ENCODE measurements at regions not wholly inside any gene's neighbourhood (a gene's known extent, or its start where the extent isn't known, plus 50 kb on each side); places are given as distances from the start of the nearest gene placed in this dataset.
A peak's percentile ranks its signal among the peaks of the same experiment; 100 is the strongest.

DNA sequence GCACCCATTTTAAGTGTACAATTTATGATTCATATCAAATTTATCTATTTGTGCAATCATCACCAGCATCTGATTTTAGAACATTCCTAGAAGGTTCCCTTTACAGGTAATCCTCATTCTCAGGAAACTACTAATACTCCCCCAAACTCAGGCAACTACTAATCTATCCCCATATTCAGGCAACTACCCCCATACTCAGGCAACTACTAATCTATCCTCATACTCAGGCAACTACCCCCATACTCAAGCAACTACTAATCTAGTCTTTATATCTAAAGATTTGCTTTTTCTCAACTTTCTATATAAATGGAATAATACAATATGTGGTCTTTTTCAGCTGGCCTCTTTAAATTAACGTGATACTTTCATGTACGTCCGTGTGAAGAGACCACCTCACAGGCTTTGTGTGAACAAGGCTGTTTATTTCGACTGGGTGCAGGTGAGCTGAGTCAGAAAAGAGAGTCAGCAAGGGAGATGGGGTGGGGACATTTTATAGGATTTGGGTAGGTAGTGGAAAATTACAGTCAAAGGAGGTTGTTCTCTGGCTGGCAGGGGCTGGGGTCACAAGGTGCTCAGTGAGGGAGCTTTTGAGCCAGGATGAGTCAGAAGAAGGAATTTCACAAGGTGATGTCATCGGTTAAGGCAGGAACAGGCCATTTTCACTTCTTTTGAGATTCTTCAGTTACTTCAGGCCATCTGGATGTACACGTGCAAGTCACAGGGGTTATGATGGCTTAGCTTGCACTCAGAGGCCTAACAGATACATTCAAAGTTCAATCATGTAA is 1444.5 kb upstream of the CADM2 start:
- DNase-seq: peak; percentile 9

GRCh38 chr3:83515123-83515522 is 1443.7 kb upstream of the CADM2 start:
- no peak for DNase-seq

DNA sequence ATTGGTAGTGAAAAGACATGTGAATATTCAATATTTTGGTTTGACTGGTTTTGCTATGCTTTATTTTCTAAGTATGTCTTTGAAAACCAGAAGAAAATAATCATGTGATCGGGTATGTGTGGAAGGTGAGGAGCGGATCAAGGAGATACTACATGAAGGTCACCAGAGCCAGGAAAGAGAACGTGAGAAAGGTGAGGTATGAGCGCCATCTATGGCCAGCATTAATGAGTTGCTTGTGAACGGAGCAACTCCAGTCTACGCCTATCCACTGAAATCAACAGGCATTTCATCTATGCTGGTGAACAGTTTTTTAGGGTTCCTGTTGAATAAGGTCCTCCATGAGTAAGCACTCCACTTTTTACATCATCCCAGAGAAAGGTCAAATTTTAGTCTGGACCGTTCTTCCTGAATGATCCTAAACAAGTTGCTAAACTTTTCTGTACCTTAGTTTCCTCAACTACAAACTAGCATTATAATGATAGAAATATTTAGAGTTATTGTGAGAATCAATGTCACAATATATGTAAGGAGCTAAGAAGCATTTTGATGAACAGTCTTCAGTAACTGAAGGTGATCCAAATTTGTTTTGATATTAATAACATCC is 1435.2 kb upstream of the CADM2 start:
- peak; percentile 57 for DNase-seq

GRCh38 chr3:83524901-83525300 is 1433.9 kb upstream of the CADM2 start:
- no peak for DNase-seq

- no peak for DNase-seq
These were observed 1399.7 kb upstream of the CADM2 start for GRCh38 chr3:83559082-83559481.

- DNase-seq: no peak
These were observed 1390.9 kb upstream of the CADM2 start for GRCh38 chr3:83567935-83568334.

DNA sequence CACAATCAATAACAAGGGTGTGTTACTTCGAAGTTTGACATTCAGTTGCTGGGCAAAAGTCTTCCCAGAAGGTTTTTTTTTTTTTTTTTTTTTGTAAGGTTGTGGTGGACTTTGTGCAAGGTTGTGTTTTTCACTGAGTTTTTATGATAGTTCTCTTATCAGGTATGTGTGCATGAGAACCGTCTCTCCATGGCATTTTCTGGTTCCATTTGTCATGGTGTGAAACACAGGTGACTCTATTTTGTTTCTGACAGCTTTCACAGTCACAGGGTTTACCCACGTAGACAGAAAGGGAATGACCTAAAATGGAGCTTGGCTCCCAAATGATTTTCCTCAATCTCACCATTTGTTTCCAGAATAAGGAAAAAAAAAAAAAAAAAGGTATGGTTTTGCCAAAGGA is 1377.2 kb upstream of the CADM2 start:
- no peak for DNase-seq

DNA sequence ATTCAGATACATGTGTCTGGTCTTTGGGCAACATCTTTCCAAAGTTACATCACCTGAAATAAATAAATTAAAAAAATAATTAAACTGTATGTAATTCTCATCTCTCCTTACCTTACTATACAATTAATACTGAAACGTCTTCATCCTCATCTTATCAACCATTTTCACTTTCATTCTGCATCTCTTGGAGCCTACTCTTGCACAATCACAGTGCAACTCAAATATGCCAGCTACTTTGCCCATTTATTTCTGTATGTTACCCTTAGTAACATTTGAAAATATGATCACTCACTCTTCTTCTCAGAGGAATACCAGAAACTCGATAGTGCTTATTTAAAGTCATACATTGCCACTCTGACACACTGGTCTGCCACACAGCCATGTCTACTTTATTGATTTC is 1357.1 kb upstream of the CADM2 start:
- no peak for DNase-seq

- no peak for DNase-seq
These were observed 1336.3 kb upstream of the CADM2 start for GRCh38 chr3:83622526-83622925.

DNA sequence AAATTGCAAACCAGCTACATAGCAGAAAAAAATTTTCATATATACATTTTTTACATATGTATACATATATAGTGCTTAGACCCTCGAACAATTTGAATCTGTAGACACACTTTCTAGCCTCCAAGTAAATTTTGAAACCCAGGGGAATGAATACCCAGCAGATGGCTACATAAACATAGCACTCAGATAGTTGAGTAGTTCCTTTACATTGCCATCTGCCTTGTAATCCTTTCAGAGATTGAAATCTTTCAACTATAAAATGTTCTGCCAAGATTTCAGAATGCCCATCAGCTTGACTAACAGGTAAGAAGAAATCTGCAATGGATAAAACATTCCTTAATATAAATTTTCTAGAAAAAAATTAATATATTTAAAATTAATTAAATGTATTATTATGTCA is 1333.5 kb upstream of the CADM2 start:
- DNase-seq: no peak

- no peak for DNase-seq
These were observed 1330.3 kb upstream of the CADM2 start for GRCh38 chr3:83628471-83628870.

GRCh38 chr3:83632526-83632925 is 1326.3 kb upstream of the CADM2 start:
- DNase-seq: no peak

GRCh38 chr3:83633758-83634157 is 1325.0 kb upstream of the CADM2 start:
- DNase-seq: no peak

GRCh38 chr3:83649692-83650091 is 1309.1 kb upstream of the CADM2 start:
- no peak for DNase-seq

GRCh38 chr3:83655083-83655482 is 1303.7 kb upstream of the CADM2 start:
- no peak for DNase-seq

GRCh38 chr3:83662381-83662960 is 1296.3 kb upstream of the CADM2 start:
- DNase-seq: no peak

DNA sequence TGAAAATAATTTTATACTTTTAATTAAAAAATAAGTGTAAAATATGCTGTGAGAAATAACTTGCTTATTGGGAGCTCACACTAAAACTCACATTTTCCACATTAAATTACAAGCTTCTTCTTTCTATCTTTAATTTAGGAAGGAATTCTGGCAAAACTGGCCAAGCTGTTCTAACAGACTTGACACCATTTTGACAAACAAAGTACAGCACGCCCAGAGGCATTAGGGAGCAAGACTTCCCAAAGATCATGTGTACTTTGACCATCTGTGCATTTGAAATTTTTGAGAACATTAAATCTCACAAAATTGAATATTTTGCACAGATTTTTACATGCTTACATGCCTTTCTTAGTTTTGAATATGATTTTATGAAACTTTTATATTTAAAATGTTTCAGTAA is 1288.4 kb upstream of the CADM2 start:
- no peak for DNase-seq

DNA sequence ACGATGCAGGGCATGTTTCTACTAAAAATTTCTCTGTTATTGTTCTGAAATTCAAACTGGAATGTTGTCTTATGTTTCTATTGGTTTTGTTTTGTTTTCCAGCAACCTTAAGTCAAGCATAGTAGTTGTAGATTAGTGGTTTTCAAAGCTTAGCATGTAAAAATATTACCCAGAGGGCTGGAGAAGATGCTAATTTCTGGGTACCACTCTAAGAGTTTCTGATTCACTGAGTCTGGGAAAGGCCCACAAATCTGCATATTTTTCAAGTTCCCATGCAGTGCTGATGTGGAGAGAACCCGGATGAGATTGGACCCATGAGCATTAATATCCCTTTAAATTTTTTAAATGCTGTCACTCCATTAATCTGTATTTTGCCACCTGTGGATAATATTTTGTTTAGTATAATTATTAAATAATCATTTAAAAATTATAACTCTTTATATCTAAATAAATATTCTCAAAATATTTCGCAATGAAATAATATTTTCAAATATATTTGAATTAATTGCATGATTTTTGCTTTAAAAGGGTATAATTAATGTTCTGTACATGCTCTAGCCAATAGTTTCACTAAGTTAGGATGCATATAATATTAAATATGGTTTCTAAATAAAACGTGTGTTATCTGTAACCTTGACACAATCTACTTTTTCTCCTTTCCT is 1274.7 kb upstream of the CADM2 start:
- DNase-seq: no peak

DNA sequence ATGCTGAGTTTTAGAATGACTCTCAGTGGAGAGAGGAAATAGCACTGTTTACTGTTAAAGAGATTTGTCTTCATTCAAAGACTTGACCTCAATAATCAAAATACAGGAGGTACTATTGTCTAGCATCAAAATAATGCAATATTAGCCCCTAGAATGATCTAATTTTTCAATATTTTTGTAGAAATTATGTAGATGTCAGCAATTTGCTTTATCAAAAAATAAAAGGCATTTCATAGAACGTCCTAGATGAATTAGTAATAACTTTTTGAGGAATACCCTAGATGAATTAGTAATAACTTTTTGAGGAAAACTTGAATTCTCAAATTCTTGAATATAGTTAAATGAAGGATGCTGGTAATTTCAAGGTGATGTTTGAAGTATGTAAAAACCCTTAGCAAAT is 1252.1 kb upstream of the CADM2 start:
- DNase-seq: no peak

- no peak for DNase-seq
These were observed 1243.5 kb upstream of the CADM2 start for GRCh38 chr3:83715307-83715706.

- no peak for DNase-seq
These were observed 1229.2 kb upstream of the CADM2 start for GRCh38 chr3:83729576-83729975.

DNA sequence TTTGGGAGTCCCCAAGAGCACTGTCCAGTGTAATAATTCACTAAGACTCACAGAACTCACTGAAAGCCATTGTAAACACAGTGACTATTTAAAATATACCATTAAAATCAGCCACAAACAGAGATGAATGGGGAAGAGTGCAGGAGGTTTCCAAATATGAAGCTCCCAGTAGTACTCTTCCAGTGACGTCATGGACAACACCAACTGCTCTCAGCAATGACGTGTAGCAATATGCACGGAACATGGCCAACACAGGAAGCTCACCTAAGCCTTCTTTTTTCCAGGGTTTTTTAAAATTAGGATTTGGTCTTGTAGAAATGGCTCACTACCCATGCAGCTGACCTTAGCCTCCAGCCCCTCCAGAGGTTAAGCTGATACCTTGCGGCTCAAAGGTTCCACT is 1224.1 kb upstream of the CADM2 start:
- no peak for DNase-seq

GRCh38 chr3:83738202-83738601 is 1220.6 kb upstream of the CADM2 start:
- DNase-seq: no peak

DNA sequence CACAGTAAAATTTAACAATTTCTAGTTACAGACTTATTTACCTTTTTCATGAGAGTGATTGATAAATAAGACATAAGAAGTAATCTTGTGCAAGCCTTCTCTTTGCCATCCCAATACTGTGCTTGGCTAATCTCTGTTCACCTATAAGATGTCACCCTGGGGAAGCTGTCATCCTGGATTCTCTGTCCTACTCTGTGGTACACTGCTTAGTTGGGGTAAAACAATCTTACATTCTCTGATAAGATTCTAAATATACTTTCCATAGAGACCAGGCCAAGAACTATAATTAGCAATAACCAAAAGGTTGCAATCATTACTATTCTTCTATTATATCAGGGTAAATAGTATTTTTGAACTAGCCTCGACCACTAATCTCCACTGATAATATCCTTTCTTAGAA is 1218.3 kb upstream of the CADM2 start:
- DNase-seq: no peak

Data from fibroblast of skin of abdomen (primary cell).